ENCODE measurements at regions not wholly inside any gene's neighbourhood (a gene's known extent, or its start where the extent isn't known, plus 50 kb on each side); places are given as distances from the start of the nearest gene placed in this dataset.

DNA sequence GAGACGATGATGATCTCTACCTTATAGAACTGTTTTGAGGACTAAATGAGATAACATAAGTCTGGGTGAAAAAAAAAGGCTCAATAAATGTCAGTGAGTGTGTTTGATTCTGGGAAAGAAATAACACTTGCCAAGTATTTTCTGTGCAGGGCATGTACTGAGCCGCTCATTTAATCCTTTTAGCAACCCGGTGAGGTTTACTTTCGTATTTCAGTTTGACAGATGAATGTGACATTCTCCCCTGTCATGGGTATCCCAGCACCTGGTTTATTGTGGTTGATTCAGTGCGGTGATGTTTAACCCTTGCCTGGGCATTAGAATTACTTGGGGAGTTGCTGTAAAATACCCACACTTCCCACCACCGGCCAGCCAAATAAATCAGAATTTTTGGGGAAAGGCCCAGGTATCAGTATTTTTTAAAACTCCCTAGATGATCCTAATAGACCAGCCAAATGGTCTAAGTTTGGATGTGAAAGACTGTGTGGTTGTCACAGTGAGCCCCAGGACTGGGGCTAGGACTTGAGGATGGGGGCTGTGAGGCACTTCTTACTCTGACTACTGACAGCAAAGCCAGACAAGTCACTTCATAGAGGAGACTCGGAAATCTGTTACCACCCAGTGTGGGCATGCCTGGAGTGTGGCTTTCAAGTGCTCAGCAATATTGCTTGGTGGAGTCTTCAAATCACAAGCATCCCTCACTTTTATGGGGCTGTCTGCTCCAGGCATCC lies 100.2 kb upstream of the KCNG1 start:
- H3K36me3 Mint-ChIP-seq (ENCODE audit: low read depth): no peaks in the 10 kb centered on the region
- H3K4me1 Mint-ChIP-seq (ENCODE audit: low read depth): peaks cover 15% of the 10 kb centered on the region
- no peaks in the 10 kb centered on the region for H3K9me3 Mint-ChIP-seq (ENCODE audit: low read depth)

DNA sequence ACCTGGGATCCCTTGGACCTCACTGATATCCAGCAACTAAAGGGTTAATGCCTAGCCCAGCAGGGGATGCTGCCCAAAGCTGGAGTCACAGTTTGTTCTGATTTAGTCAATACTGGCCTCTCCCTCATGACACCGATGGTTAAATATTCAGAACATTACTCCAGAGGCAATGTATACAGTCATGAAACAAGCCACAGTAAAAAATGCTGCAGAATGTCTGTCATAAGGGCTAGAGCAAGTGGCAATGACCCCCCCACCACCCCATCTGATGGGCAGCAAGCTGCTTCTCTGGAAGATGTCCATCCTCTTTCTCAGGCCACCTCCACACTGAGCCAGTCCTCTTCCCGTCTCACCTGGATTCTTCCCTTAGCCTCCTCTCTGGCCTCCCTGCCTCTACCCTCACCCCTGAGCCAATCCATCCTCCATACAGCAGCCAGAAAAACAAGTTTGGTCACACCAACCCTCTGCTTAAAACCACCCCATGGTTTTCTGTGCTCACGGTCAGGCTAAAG lies 99.0 kb upstream of the KCNG1 start:
- H3K9me3 Mint-ChIP-seq (ENCODE audit: low read depth): no peaks in the 10 kb centered on the region

More for the DNA sequence above, 100.2 kb upstream of the KCNG1 start:
- H3K27me3 Mint-ChIP-seq (ENCODE audit: low read depth): peaks cover 5% of the 10 kb centered on the region
- no peak for DNase-seq (ENCODE audit: low spot score)
- H3K4me3 Mint-ChIP-seq (ENCODE audit: unreplicated experiment): no peak overlapping the region
- TF ChIP-seq, protein P1, sequence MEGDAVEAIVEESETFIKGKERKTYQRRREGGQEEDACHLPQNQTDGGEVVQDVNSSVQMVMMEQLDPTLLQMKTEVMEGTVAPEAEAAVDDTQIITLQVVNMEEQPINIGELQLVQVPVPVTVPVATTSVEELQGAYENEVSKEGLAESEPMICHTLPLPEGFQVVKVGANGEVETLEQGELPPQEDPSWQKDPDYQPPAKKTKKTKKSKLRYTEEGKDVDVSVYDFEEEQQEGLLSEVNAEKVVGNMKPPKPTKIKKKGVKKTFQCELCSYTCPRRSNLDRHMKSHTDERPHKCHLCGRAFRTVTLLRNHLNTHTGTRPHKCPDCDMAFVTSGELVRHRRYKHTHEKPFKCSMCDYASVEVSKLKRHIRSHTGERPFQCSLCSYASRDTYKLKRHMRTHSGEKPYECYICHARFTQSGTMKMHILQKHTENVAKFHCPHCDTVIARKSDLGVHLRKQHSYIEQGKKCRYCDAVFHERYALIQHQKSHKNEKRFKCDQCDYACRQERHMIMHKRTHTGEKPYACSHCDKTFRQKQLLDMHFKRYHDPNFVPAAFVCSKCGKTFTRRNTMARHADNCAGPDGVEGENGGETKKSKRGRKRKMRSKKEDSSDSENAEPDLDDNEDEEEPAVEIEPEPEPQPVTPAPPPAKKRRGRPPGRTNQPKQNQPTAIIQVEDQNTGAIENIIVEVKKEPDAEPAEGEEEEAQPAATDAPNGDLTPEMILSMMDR (IDR thresholded peaks at IDR 0.05): no peak
- no peak overlapping the region for H3K27ac Mint-ChIP-seq (ENCODE audit: unreplicated experiment)

DNA sequence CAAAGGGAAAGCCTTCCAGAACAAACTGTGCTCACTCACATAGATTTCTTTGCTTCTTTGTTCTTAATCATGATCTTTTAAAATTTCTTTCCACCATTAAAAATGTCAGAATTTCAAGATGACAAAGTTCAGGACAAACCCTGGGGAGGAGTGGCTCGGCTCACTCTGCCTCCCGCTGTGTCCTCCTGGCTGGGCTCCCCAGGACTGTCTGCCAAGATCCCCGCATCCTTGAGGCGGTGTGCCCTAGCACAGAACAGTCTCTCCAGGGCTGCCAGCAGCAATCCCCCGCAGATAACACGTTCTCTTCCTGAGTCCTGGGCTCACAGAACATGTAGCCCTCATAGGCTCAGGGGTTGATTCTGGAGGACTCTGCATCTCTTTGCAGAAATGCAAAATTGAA lies 98.4 kb upstream of the KCNG1 start:
- Mint-ChIP-seq H3K4me1 (ENCODE audit: low read depth) (peaks cover 12% of the 10 kb centered on the region), H3K9me3 (ENCODE audit: low read depth) (no peaks in the 10 kb centered on the region), H3K27me3 (ENCODE audit: low read depth) (peaks cover 3% of the 10 kb centered on the region), H3K4me3 (ENCODE audit: unreplicated experiment) (no peak overlapping the region), H3K27ac (ENCODE audit: unreplicated experiment) (no peak overlapping the region), H3K36me3 (ENCODE audit: low read depth) (no peaks in the 10 kb centered on the region)
- TF ChIP-seq, protein P1 (IDR thresholded peaks at IDR 0.05): no peak
- DNase-seq (ENCODE audit: low spot score): no peak

More for the DNA sequence above, 99.0 kb upstream of the KCNG1 start:
- Mint-ChIP-seq H3K4me3 (ENCODE audit: unreplicated experiment) (no peak overlapping the region), H3K27me3 (ENCODE audit: low read depth) (peaks cover 6% of the 10 kb centered on the region), H3K36me3 (ENCODE audit: low read depth) (no peaks in the 10 kb centered on the region), H3K27ac (ENCODE audit: unreplicated experiment) (no peak overlapping the region), H3K4me1 (ENCODE audit: low read depth) (peaks cover 12% of the 10 kb centered on the region)
- TF ChIP-seq, protein P1 (IDR thresholded peaks at IDR 0.05): no peak
- no peak for DNase-seq (ENCODE audit: low spot score)

DNA sequence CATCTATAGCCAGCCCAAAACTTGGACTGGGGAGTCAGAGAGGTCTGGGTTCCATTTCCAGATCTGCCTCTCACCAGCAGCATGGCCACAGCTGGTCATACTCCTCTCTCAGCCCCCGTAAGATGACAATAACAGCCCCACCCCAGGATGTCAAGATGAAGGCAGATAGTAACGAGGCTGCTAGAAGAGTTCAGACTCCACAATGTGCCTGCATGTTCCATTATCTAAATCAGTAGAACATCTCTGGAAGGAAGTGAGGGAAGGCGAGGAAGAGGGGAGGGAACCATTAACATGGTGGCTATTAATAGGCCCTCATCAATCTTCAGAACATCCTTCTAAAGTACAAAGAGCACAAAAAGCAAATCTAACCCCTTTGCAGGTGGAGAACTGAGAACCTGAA lies 98.0 kb upstream of the KCNG1 start:
- H3K27ac Mint-ChIP-seq (ENCODE audit: unreplicated experiment): no peak overlapping the region
- TF ChIP-seq, protein P1 (IDR thresholded peaks at IDR 0.05): no peak
- H3K4me3 Mint-ChIP-seq (ENCODE audit: unreplicated experiment): no peak overlapping the region
- no peaks in the 10 kb centered on the region for H3K36me3 Mint-ChIP-seq (ENCODE audit: low read depth)
- H3K4me1 Mint-ChIP-seq (ENCODE audit: low read depth): peaks cover 12% of the 10 kb centered on the region
- no peaks in the 10 kb centered on the region for H3K9me3 Mint-ChIP-seq (ENCODE audit: low read depth)
- H3K27me3 Mint-ChIP-seq (ENCODE audit: low read depth): peaks cover 3% of the 10 kb centered on the region
- DNase-seq (ENCODE audit: low spot score): no peak

DNA sequence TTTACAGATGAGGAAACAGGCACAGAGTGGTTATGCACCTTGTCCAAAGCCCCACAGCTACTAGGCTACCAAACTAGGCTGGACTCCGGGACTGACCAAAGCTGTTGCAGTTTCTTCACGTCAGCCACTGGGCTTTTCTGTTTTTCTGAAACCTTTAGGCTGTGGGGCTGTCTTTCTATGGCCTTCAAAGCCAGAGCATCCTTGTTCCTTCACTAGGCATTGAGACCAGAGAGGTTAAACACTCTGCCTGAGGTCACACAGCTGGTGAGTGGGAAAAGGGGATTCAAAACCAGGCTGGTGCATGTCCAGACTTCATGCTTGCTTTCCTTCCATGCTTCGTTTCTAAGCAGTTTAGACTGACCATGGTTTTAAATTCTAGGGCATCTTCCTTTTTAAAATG lies 97.5 kb upstream of the KCNG1 start:
- H3K9me3 Mint-ChIP-seq (ENCODE audit: low read depth): no peaks in the 10 kb centered on the region
- no peak for DNase-seq (ENCODE audit: low spot score)
- H3K27ac Mint-ChIP-seq (ENCODE audit: unreplicated experiment): no peak overlapping the region
- H3K4me3 Mint-ChIP-seq (ENCODE audit: unreplicated experiment): no peak overlapping the region
- H3K27me3 Mint-ChIP-seq (ENCODE audit: low read depth): peaks cover 3% of the 10 kb centered on the region
- TF ChIP-seq, protein P1 (IDR thresholded peaks at IDR 0.05): no peak
- H3K36me3 Mint-ChIP-seq (ENCODE audit: low read depth): no peaks in the 10 kb centered on the region
- peaks cover 12% of the 10 kb centered on the region for H3K4me1 Mint-ChIP-seq (ENCODE audit: low read depth)

Data from chondrocyte (in vitro differentiated cells).